ENCODE measurements at regions not wholly inside any gene's neighbourhood (a gene's known extent, or its start where the extent isn't known, plus 50 kb on each side); places are given as distances from the start of the nearest gene placed in this dataset.

GRCh38 chr2:241945311-241945710 lies 75.8 kb downstream of the RTP5 start:
- no peak overlapping the region for H3K27ac ChIP-seq (replicated peaks)
- no peak for DNase-seq (ENCODE audit: low read depth in 1 of 2, low spot score in 1 of 2)
- H3K27me3 ChIP-seq (ENCODE audit: insufficient read depth, poor library complexity, severe bottlenecking) = no peaks in the 10 kb centered on the region
- H3K4me3 ChIP-seq (replicated peaks; ENCODE audit: insufficient read depth, low read length) = no peak overlapping the region
- no peak for TF ChIP-seq POLR2AphosphoS5 (IDR thresholded peaks at IDR 0.05; ENCODE audit: low read depth)
- TF ChIP-seq REST (IDR thresholded peaks at IDR 0.05; ENCODE audit: insufficient replicate concordance, low read depth) = no peak
- no peak for TF ChIP-seq SPI1 (IDR thresholded peaks at IDR 0.05; ENCODE audit: borderline replicate concordance, low read depth)
- TF ChIP-seq GABPA (IDR thresholded peaks at IDR 0.05; ENCODE audit: low read depth) = no peak
- no peak for TF ChIP-seq CTCF (IDR thresholded peaks at IDR 0.05; ENCODE audit: insufficient read depth, low read length)

- TF ChIP-seq GABPA (IDR thresholded peaks at IDR 0.05; ENCODE audit: low read depth) = no peak
- TF ChIP-seq SPI1 (IDR thresholded peaks at IDR 0.05; ENCODE audit: borderline replicate concordance, low read depth) = no peak
- no peak for TF ChIP-seq REST (IDR thresholded peaks at IDR 0.05; ENCODE audit: insufficient replicate concordance, low read depth)
- TF ChIP-seq POLR2AphosphoS5 (IDR thresholded peaks at IDR 0.05; ENCODE audit: low read depth) = no peak
- TF ChIP-seq CTCF (IDR thresholded peaks at IDR 0.05; ENCODE audit: insufficient read depth, low read length) = no peak
- no peak overlapping the region for H3K4me3 ChIP-seq (replicated peaks; ENCODE audit: insufficient read depth, low read length)
- no peak overlapping the region for H3K27ac ChIP-seq (replicated peaks)
- DNase-seq (ENCODE audit: low read depth in 1 of 2, low spot score in 1 of 2) = no peak
- no peaks in the 10 kb centered on the region for H3K27me3 ChIP-seq (ENCODE audit: insufficient read depth, poor library complexity, severe bottlenecking)
Observed at GRCh38 chr2:241945803-241946202, 76.3 kb downstream of the RTP5 start.

- no peak for TF ChIP-seq POLR2AphosphoS5 (IDR thresholded peaks at IDR 0.05; ENCODE audit: low read depth)
- TF ChIP-seq GABPA (IDR thresholded peaks at IDR 0.05; ENCODE audit: low read depth) = no peak
- no peak for TF ChIP-seq SPI1 (IDR thresholded peaks at IDR 0.05; ENCODE audit: borderline replicate concordance, low read depth)
- no peak for TF ChIP-seq REST (IDR thresholded peaks at IDR 0.05; ENCODE audit: insufficient replicate concordance, low read depth)
- TF ChIP-seq CTCF (IDR thresholded peaks at IDR 0.05; ENCODE audit: insufficient read depth, low read length) = no peak
- DNase-seq (ENCODE audit: low read depth in 1 of 2, low spot score in 1 of 2) = no peak
- H3K27me3 ChIP-seq (ENCODE audit: insufficient read depth, poor library complexity, severe bottlenecking) = no peaks in the 10 kb centered on the region
- no peak overlapping the region for H3K27ac ChIP-seq (replicated peaks)
- H3K4me3 ChIP-seq (replicated peaks; ENCODE audit: insufficient read depth, low read length) = no peak overlapping the region
Observed at GRCh38 chr2:241946306-241947003, 76.9 kb downstream of the RTP5 start.
